Activated naive CD8-positive, alpha-beta T cell (primary cell): ENCODE measurements at regions not wholly inside any gene's neighbourhood (a gene's known extent, or its start where the extent isn't known, plus 50 kb on each side); places are given as distances from the start of the nearest gene placed in this dataset.
"Not testable (repeated sequence)": the region's sequence is repeated elsewhere in the genome, so short reads cannot be mapped to it uniquely, and the experiment has no call there.

Experiments
- H3K27ac Mint-ChIP-seq: one replicate; pipeline ENCODE4 v1.8.0; 2021; ENCODE audit warnings: mixed read lengths
- H3K27me3 Mint-ChIP-seq: one replicate; pipeline ENCODE4 v1.8.0; 2021; ENCODE audit warnings: mixed read lengths
- H3K36me3 Mint-ChIP-seq: one replicate; pipeline ENCODE4 v1.8.0; 2021; ENCODE audit warnings: mixed read lengths
- H3K4me1 Mint-ChIP-seq: one replicate; pipeline ENCODE4 v1.8.0; 2021; ENCODE audit warnings: low read depth, mixed read lengths
- H3K4me3 Mint-ChIP-seq: one replicate; pipeline ENCODE4 v1.8.0; 2021; ENCODE audit warnings: mild to moderate bottlenecking, mixed read lengths
- H3K9me3 Mint-ChIP-seq: one replicate; pipeline ENCODE4 v1.8.0; 2021; ENCODE audit warnings: low read depth, mixed read lengths

GRCh38 chr11:122406466-122406865, 249.1 kb upstream of the UBASH3B start:
- Mint-ChIP-seq H3K36me3 (no peaks in the 10 kb centered on the region), H3K4me3 (no peak overlapping the region), H3K4me1 (no peaks in the 10 kb centered on the region), H3K9me3 (peaks cover 4% of the 10 kb centered on the region), H3K27me3 (peaks cover 5% of the 10 kb centered on the region), H3K27ac (no peak overlapping the region)

- no peaks in the 10 kb centered on the region for H3K4me1 Mint-ChIP-seq
Observed at GRCh38 chr11:122405547-122406341, 249.8 kb upstream of the UBASH3B start.

GRCh38 chr11:122404571-122404970, 251.0 kb upstream of the UBASH3B start:
- Mint-ChIP-seq H3K36me3 (no peaks in the 10 kb centered on the region), H3K4me1 (no peaks in the 10 kb centered on the region), H3K27ac (no peak overlapping the region), H3K4me3 (no peak overlapping the region), H3K27me3 (peaks cover 7% of the 10 kb centered on the region), H3K9me3 (no peaks in the 10 kb centered on the region)

More at GRCh38 chr11:122405547-122406341, 249.8 kb upstream of the UBASH3B start:
- Mint-ChIP-seq H3K36me3 (no peaks in the 10 kb centered on the region), H3K27me3 (peaks cover 5% of the 10 kb centered on the region), H3K9me3 (peaks cover 3% of the 10 kb centered on the region), H3K27ac (no peak overlapping the region), H3K4me3 (no peak overlapping the region)

DNA sequence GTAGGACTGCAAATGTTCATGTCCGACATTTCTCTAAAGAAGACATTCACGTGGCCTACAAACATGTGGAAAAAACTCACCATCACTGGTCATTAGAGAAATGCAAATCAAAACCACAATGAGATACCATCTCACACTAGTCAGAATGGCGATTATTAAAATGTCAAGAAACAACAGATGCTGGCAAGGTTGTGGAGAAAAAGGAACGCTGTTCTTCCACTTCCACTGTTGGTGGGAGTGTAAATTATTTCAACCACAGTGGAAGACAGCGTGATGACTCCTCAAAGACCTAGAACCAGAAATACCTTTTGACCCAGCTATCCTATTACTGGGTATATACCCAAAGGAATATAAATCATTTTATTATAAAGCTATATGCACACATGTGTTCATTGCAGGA, 253.9 kb upstream of the UBASH3B start:
- not testable (repeated sequence) for H3K9me3 Mint-ChIP-seq, H3K4me1 Mint-ChIP-seq, H3K27ac Mint-ChIP-seq, H3K36me3 Mint-ChIP-seq, H3K4me3 Mint-ChIP-seq, H3K27me3 Mint-ChIP-seq

- no peaks in the 10 kb centered on the region for H3K4me1 Mint-ChIP-seq
- H3K27me3 Mint-ChIP-seq: peaks cover 4% of the 10 kb centered on the region
- H3K9me3 Mint-ChIP-seq: no peaks in the 10 kb centered on the region
- no peak overlapping the region for H3K27ac Mint-ChIP-seq
- H3K36me3 Mint-ChIP-seq: no peaks in the 10 kb centered on the region
- no peak overlapping the region for H3K4me3 Mint-ChIP-seq
Observed at GRCh38 chr11:122399375-122399774, 256.1 kb upstream of the UBASH3B start.

GRCh38 chr11:122398851-122399250, 256.7 kb upstream of the UBASH3B start:
- Mint-ChIP-seq H3K9me3 (no peaks in the 10 kb centered on the region), H3K27ac (no peak overlapping the region), H3K27me3 (peaks cover 4% of the 10 kb centered on the region), H3K36me3 (no peaks in the 10 kb centered on the region), H3K4me3 (no peak overlapping the region), H3K4me1 (no peaks in the 10 kb centered on the region)

DNA sequence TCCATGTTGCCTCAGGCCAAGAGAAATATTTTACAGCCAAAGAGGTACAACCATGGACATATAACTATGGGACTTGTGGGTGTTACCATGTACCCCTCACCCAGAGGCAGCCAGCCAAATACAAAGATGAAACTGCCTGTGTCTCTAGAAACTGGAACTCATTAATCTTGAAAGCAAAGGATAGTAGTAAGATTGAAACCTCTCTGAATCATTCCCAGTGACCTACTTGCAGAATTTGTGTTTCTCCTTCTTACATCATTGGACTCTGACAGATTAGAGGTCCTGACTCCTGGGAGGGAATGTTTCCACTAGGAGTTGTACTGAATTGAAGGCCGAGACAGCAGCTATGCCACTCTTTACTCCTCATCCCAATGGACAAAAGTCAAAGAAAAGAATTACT, 257.4 kb upstream of the UBASH3B start:
- H3K27me3 Mint-ChIP-seq: peaks cover 4% of the 10 kb centered on the region
- no peak overlapping the region for H3K4me3 Mint-ChIP-seq
- no peaks in the 10 kb centered on the region for H3K9me3 Mint-ChIP-seq
- H3K4me1 Mint-ChIP-seq: no peaks in the 10 kb centered on the region
- H3K36me3 Mint-ChIP-seq: no peaks in the 10 kb centered on the region
- no peak overlapping the region for H3K27ac Mint-ChIP-seq

GRCh38 chr11:122395282-122395681, 260.2 kb upstream of the UBASH3B start:
- Mint-ChIP-seq H3K27ac (no peak overlapping the region), H3K36me3 (no peaks in the 10 kb centered on the region), H3K4me1 (no peaks in the 10 kb centered on the region), H3K9me3 (no peaks in the 10 kb centered on the region), H3K27me3 (peaks cover 3% of the 10 kb centered on the region), H3K4me3 (no peak overlapping the region)

DNA sequence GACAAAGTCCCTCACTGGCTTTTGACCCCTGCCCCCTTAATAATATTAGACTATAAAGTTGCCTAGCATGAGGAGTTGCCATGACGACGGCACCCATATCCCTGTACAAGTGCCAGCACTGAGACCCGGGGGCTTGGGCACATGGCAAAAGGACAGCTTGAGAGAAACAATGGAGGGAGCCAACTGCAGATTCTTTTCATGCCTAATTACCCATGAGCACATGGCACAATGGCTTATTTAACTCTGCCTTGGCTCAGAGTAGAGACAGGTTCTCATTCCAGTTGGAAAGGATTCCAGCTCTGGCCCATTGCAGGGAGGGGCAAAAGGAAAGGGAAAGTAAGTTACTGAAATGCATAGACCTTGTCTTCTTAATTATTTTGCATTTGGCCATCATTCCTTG, 261.2 kb upstream of the UBASH3B start:
- H3K4me1 Mint-ChIP-seq: no peaks in the 10 kb centered on the region
- no peaks in the 10 kb centered on the region for H3K27me3 Mint-ChIP-seq
- H3K4me3 Mint-ChIP-seq: no peak overlapping the region
- H3K36me3 Mint-ChIP-seq: no peaks in the 10 kb centered on the region
- no peak overlapping the region for H3K27ac Mint-ChIP-seq
- no peaks in the 10 kb centered on the region for H3K9me3 Mint-ChIP-seq

GRCh38 chr11:122393209-122393860, 262.2 kb upstream of the UBASH3B start:
- no peaks in the 10 kb centered on the region for H3K4me1 Mint-ChIP-seq
- no peak overlapping the region for H3K4me3 Mint-ChIP-seq
- H3K27me3 Mint-ChIP-seq: no peaks in the 10 kb centered on the region
- no peak overlapping the region for H3K27ac Mint-ChIP-seq
- no peaks in the 10 kb centered on the region for H3K36me3 Mint-ChIP-seq
- H3K9me3 Mint-ChIP-seq: no peaks in the 10 kb centered on the region

DNA sequence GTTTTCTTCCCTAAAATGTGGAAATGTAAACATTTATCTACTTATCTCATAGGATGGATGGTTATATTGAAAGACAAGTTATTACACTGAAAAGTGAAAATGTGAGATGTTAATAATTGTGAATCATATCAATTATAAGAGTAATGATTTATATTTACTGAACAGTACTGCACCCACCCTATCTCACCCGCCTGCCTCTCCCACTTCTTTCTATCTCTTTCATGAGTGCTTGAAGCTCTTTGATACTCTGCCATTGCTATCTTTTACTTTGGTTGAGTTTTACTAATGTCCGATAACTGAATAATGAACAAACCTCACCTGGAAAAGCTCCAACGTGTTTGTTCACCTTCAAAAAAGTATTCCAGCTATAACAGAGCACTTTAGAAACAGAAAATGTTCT, 263.0 kb upstream of the UBASH3B start:
- no peaks in the 10 kb centered on the region for H3K4me1 Mint-ChIP-seq
- H3K27ac Mint-ChIP-seq: no peak overlapping the region
- no peaks in the 10 kb centered on the region for H3K36me3 Mint-ChIP-seq
- no peaks in the 10 kb centered on the region for H3K9me3 Mint-ChIP-seq
- no peaks in the 10 kb centered on the region for H3K27me3 Mint-ChIP-seq
- H3K4me3 Mint-ChIP-seq: no peak overlapping the region

GRCh38 chr11:122391049-122391448, 264.5 kb upstream of the UBASH3B start:
- no peaks in the 10 kb centered on the region for H3K27me3 Mint-ChIP-seq
- H3K9me3 Mint-ChIP-seq: no peaks in the 10 kb centered on the region
- no peaks in the 10 kb centered on the region for H3K4me1 Mint-ChIP-seq
- no peak overlapping the region for H3K27ac Mint-ChIP-seq
- no peak overlapping the region for H3K4me3 Mint-ChIP-seq
- no peaks in the 10 kb centered on the region for H3K36me3 Mint-ChIP-seq

DNA sequence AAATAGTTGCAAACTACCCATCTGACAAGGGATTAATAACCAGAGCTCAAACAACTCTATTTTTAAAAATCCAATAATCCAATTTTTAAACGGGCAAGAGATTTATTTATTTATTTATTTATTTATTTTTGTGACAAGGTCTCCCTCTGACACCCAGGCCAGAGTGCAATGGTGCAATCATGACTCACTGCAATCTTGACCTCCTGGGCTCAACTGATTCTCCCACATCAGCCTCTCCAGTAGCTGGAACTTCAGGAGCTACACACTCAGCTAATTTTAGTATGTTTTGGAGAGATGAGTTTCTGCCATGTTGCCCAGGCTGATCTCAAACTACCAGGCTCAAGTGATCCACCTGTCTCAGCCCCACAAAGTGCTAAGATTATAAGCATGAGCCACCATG, 267.2 kb upstream of the BLID start:
- Mint-ChIP-seq H3K27me3 (no peaks in the 10 kb centered on the region), H3K4me3 (no peak overlapping the region), H3K4me1 (no peaks in the 10 kb centered on the region), H3K9me3 (peaks cover 4% of the 10 kb centered on the region), H3K36me3 (no peaks in the 10 kb centered on the region), H3K27ac (no peak overlapping the region)

DNA sequence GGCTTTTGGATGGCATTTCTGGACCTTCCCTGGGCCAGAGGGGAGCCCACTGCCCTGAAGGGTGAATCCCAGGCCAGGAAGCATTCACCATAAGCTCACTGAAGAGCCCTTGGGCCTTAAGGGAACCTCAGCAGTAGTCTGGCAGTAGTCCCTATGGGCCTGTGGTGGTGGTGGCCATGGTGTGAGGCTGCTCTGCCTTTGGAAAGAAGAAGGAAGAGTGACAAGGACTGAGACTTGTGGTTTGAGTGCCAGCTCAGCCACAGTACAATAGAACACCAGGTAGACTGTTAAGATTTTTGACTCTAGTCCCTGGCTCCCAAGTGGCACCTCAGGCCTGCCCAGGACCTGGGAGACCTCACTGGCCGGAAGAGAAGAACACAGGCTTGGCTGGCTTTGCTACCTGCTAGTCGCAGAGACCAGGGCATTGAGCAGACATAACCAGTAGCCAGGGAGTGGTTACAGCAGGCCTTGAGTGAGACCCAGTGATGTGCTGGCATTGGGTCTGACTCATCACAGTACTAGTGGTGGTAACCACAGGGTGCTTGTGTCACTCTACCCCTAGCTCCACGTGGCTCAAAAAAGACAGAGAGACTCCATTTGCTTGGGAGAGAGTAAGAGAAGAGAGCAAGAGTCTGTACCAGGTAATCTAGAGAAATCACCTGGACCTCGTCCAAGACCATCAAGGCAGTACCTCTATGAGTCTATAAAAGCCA, 259.8 kb upstream of the BLID start:
- Mint-ChIP-seq H3K9me3 (peaks cover 4% of the 10 kb centered on the region), H3K27me3 (no peaks in the 10 kb centered on the region), H3K4me1 (no peaks in the 10 kb centered on the region), H3K27ac (no peak overlapping the region), H3K36me3 (no peaks in the 10 kb centered on the region), H3K4me3 (no peak overlapping the region)

GRCh38 chr11:122368796-122369195, 252.8 kb upstream of the BLID start:
- H3K9me3 Mint-ChIP-seq: no peaks in the 10 kb centered on the region
- no peaks in the 10 kb centered on the region for H3K36me3 Mint-ChIP-seq
- H3K4me3 Mint-ChIP-seq: no peak overlapping the region
- H3K4me1 Mint-ChIP-seq: no peaks in the 10 kb centered on the region
- H3K27ac Mint-ChIP-seq: no peak overlapping the region
- H3K27me3 Mint-ChIP-seq: peaks cover 7% of the 10 kb centered on the region
